ENCODE measurements at regions not wholly inside any gene's neighbourhood (a gene's known extent, or its start where the extent isn't known, plus 50 kb on each side); places are given as distances from the start of the nearest gene placed in this dataset.

GRCh38 chr7:26101361-26102151, 50.4 kb upstream of the NFE2L3 start:
- no peak for DNase-seq

GRCh38 chr7:26102176-26102575, 49.8 kb upstream of the NFE2L3 start:
- DNase-seq, result no peak

All from T-helper 9 cell (primary cell).